ENCODE measurements at regions not wholly inside any gene's neighbourhood (a gene's known extent, or its start where the extent isn't known, plus 50 kb on each side); places are given as distances from the start of the nearest gene placed in this dataset.

- intact Hi-C loops (cut with DNase I; ENCODE audit: low total_unique reads): no loop called here
- TF ChIP-seq CTCF (IDR thresholded peaks at IDR 0.05) (no peak), POLR2A (IDR thresholded peaks at IDR 0.05) (no peak)
- WGBS, 2 donors: 48% methylated on average over 5 of the region's 5 CpGs; no CpG with 5 or more reads in 1 of the 2 donors
These were observed 792.1 kb upstream of the AMELY start for GRCh38 chrY:7703578-7704140.

DNA sequence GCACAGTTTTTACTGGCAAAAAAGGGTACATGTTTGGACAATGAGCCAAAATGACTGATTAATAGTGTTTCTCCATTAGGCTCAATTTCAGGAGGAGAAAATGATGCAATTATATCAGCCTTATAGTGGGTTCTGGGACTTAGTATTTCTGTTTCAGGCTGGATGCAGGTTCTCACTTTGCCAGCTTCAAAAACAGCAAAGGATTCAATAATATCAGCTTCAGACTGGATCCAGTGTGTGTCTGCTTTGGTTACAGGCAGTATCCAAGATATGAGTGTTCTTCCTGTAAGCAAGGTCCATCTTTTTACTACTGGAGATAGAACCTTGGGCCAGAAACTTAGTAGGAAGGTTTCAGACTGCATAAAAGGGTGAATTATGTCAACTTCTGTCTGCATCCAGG lies 790.9 kb upstream of the AMELY start:
- intact Hi-C loops (cut with DNase I; ENCODE audit: low total_unique reads): no loop called here
- DNase-seq (ENCODE audit: low spot score in 2 of 2): no peak
- no peak for TF ChIP-seq CTCF (IDR thresholded peaks at IDR 0.05)
- no peak for TF ChIP-seq POLR2A (IDR thresholded peaks at IDR 0.05)
- H3K4me3 ChIP-seq (ENCODE audit: low read depth, poor library complexity, severe bottlenecking): no peak overlapping the region

More at GRCh38 chrY:7703578-7704140, 792.1 kb upstream of the AMELY start:
- no peak for DNase-seq (ENCODE audit: low spot score in 2 of 2)
- H3K4me3 ChIP-seq (ENCODE audit: low read depth, poor library complexity, severe bottlenecking): no peak overlapping the region

DNA sequence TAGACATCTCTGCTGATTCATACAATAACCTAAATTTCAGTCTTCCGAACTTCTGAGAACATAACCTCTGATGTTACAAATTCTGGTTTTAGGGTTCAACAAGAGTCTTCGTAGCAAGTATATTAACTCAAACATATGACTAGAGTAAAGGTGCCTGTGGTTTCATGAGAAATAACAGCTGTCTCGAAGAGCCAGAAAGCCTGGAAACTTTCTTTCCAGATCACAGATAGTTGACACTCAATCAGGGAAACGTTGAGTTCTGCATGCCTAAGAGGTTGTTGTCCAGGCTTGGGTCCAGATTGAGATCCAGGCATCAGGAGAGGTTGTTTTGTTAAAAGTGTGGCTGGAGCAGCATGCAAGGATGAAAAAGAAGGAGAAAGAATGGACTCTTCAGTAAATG lies 790.1 kb upstream of the AMELY start:
- 70% methylated on average over 4 of the region's 4 CpGs; no CpG with 5 or more reads in 1 of the 2 donors for WGBS, 2 donors
- intact Hi-C loops (cut with DNase I; ENCODE audit: low total_unique reads): no loop called here
- no peak for DNase-seq (ENCODE audit: low spot score in 2 of 2)

GRCh38 chrY:7697506-7697905 lies 786.0 kb upstream of the AMELY start:
- DNase-seq (ENCODE audit: low spot score in 2 of 2): no peak
- H3K4me3 ChIP-seq (ENCODE audit: low read depth, poor library complexity, severe bottlenecking): no peak overlapping the region
- intact Hi-C loops (cut with DNase I; ENCODE audit: low total_unique reads): no loop called here
- TF ChIP-seq POLR2A (IDR thresholded peaks at IDR 0.05) (no peak), CTCF (IDR thresholded peaks at IDR 0.05) (no peak)
- WGBS, 2 donors: 100% methylated on average over 1 of the region's 1 CpG; no CpG with 5 or more reads in 1 of the 2 donors

More for the DNA sequence above, 790.1 kb upstream of the AMELY start:
- no peak overlapping the region for H3K4me3 ChIP-seq (ENCODE audit: low read depth, poor library complexity, severe bottlenecking)
- TF ChIP-seq CTCF (IDR thresholded peaks at IDR 0.05) (no peak), POLR2A (IDR thresholded peaks at IDR 0.05) (no peak)

- 100% methylated on average over 1 of the region's 1 CpG; no CpG with 5 or more reads in 1 of the 2 donors for WGBS, 2 donors
- TF ChIP-seq POLR2A (IDR thresholded peaks at IDR 0.05) (no peak), CTCF (IDR thresholded peaks at IDR 0.05) (no peak)
- H3K4me3 ChIP-seq (ENCODE audit: low read depth, poor library complexity, severe bottlenecking): no peak overlapping the region
- intact Hi-C loops (cut with DNase I; ENCODE audit: low total_unique reads): no loop called here
- no peak for DNase-seq (ENCODE audit: low spot score in 2 of 2)
These were observed 781.1 kb upstream of the AMELY start for GRCh38 chrY:7692701-7693100.

GRCh38 chrY:7687086-7687485 lies 775.5 kb upstream of the AMELY start:
- no peak overlapping the region for H3K4me3 ChIP-seq (ENCODE audit: low read depth, poor library complexity, severe bottlenecking)
- TF ChIP-seq POLR2A (IDR thresholded peaks at IDR 0.05): no peak
- no peak for TF ChIP-seq CTCF (IDR thresholded peaks at IDR 0.05)
- DNase-seq (ENCODE audit: low spot score in 2 of 2): no peak
- intact Hi-C loops (cut with DNase I; ENCODE audit: low total_unique reads): no loop called here
- 97% methylated on average over 3 of the region's 3 CpGs; no CpG with 5 or more reads in 1 of the 2 donors for WGBS, 2 donors

Data from lower leg skin (tissue), 4 donors.